Adrenal gland (tissue), 5 donors: ENCODE measurements at regions not wholly inside any gene's neighbourhood (a gene's known extent, or its start where the extent isn't known, plus 50 kb on each side); places are given as distances from the start of the nearest gene placed in this dataset.

Experiments used
- POLR2A ChIP-seq, 2 donors: fragments of 450-650 bp; IDR thresholded peaks; one replicate each; pipeline ENCODE4 v1.6.1; 2017; ENCODE audit warnings: antibody characterized with exemption in 2 of 2, mild to moderate bottlenecking in 2 of 2, moderate library complexity in 1 of 2
- TF ChIP-seq, protein P1 (sequence below), 6 experiments: fragments of 450-650 bp in 4 of 6; fragments of 200-600 bp in 2 of 6; sonication (generic) in 1 of 6; IDR thresholded peaks; 1 replicate in 5 of 6; 2 replicates in 1 of 6; pipeline versions ENCODE4 v1.5.1 to v1.8.0; 2016 to 2021; ENCODE audit warnings: antibody characterized with exemption in 6 of 6, mild to moderate bottlenecking in 2 of 6, moderate library complexity in 1 of 6
- donor health status: DM: no; HTN: no; CAD: no.

DNA sequence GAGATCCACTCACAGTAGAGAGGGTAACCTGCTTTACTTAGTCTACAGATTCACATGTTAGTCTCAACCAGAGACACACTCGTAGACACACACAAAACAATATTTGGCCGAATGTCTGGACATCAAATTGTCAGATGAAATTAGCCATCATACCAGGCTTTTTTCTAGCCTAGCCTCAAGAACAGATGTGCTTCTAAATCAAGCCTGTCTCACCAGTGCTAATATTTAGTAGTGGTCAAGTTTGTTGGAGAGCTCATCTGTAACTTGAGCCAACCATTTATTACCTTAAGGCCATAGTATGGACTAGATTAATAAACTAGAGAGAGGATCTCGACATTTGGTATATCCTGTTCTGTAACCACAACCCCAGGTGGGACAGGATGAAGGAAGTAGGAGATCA, 1118.8 kb upstream of the MAP3K7 start:
- TF ChIP-seq, protein P1, sequence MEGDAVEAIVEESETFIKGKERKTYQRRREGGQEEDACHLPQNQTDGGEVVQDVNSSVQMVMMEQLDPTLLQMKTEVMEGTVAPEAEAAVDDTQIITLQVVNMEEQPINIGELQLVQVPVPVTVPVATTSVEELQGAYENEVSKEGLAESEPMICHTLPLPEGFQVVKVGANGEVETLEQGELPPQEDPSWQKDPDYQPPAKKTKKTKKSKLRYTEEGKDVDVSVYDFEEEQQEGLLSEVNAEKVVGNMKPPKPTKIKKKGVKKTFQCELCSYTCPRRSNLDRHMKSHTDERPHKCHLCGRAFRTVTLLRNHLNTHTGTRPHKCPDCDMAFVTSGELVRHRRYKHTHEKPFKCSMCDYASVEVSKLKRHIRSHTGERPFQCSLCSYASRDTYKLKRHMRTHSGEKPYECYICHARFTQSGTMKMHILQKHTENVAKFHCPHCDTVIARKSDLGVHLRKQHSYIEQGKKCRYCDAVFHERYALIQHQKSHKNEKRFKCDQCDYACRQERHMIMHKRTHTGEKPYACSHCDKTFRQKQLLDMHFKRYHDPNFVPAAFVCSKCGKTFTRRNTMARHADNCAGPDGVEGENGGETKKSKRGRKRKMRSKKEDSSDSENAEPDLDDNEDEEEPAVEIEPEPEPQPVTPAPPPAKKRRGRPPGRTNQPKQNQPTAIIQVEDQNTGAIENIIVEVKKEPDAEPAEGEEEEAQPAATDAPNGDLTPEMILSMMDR (IDR thresholded peaks at IDR 0.05): no peak
- no peak for TF ChIP-seq POLR2A (IDR thresholded peaks at IDR 0.05)
